HG02884 (cell line): ENCODE measurements at regions not wholly inside any gene's neighbourhood (a gene's known extent, or its start where the extent isn't known, plus 50 kb on each side); places are given as distances from the start of the nearest gene placed in this dataset.

Source experiments
- ATAC-seq: cut with Tn5 transposase; IDR thresholded peaks from one replicate; pipeline ENCODE4 v1.9.1; 2021; ENCODE audit warnings: mild to moderate bottlenecking, moderate library complexity; ENCODE audit not compliant: unreplicated experiment

GRCh38 chr5:1937590-1937989 is 54.9 kb upstream of the IRX4 start:
- no peak for ATAC-seq

GRCh38 chr5:1936901-1937300 is 54.2 kb upstream of the IRX4 start:
- ATAC-seq, result no peak

GRCh38 chr5:1936413-1936812 is 53.7 kb upstream of the IRX4 start:
- no peak for ATAC-seq

- ATAC-seq, result no peak
Measured at GRCh38 chr5:1934801-1935429, 52.2 kb upstream of the IRX4 start.

- ATAC-seq, result no peak
Measured at GRCh38 chr5:1934056-1934394, 51.3 kb upstream of the IRX4 start.

GRCh38 chr5:1933364-1934055 is 50.8 kb upstream of the IRX4 start:
- no peak for ATAC-seq
